ENCODE measurements at regions not wholly inside any gene's neighbourhood (a gene's known extent, or its start where the extent isn't known, plus 50 kb on each side); places are given as distances from the start of the nearest gene placed in this dataset.
"Not testable (repeated sequence)": the region's sequence is repeated elsewhere in the genome, so short reads cannot be mapped to it uniquely, and the experiment has no call there.

DNA sequence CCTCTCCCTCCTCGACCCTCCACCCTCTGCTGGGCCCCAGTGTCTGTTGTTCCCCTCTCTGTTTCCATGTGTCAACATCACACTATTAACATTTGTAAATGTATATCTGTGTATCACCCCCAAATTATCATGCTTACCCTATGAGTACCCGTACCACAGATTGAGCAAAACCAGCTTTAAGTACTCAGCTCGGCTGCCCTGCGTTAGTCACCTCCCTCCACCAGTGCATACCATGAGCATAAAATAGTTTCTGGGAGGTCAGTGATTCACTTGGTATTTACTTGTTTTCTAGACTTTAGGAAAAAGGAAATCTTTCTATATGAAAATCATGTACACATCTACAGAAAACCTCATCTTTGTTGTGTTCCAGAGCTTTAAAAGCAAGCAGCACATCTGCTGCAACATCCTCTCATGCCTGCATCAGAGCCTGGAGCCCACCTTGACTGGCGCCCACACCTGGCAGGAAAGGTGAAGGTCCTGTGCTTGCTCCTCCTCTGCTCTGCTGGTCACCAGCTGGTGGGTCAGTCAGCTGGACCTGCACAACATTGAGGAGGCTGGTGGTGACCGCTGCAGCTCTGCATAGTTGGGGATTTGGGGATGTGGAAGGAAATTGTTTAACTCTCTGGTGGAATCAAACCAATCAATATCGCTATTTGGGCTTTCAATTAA is 214.4 kb upstream of the KLF3 start:
- DNase-seq (ENCODE audit: low spot score) = no peak
- in situ Hi-C loops (cut with HindIII; ENCODE audit: low sequenced_read_pairs) = no loop called here

DNA sequence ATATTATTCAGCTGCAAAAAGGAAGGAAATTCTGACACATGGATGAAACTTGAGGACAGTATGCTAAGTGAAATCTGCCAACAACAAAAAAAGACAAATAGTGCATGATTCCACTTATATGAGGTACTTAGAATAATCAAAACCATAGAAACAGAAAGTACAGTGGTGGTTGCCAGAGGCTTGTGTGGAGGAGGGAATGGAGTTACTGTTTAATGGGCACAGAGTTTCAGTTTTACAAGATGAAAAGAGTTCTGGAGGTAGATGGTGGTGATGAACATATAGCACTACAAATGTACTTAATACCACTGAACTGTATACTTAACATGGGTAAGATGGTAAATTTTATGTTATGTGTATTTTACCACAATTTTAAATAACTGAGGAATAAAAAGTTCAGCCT is 212.0 kb upstream of the KLF3 start:
- in situ Hi-C loops (cut with HindIII; ENCODE audit: low sequenced_read_pairs) = no loop called here
- no peak for DNase-seq (ENCODE audit: low spot score)

DNA sequence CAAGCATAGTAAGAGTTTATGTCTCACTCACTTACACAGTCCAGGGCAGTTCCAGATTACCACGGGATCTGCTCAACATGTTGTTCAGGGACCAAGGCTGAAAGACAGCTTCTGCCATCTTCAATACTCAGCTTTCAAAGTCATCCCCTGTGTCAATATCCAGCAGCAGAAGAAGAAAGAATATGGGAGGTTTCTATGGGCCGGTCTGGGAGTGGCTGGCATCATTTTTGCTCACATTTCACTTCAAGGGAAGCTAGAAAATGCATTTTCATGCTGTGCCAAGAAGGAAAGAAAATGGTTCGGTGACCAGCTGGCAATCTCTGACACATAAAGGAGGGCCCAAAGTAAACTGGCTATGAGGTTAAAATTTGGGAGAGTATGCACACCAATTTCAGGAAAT is 211.5 kb upstream of the KLF3 start:
- DNase-seq (ENCODE audit: low spot score) = no peak
- in situ Hi-C loops (cut with HindIII; ENCODE audit: low sequenced_read_pairs) = no loop called here

DNA sequence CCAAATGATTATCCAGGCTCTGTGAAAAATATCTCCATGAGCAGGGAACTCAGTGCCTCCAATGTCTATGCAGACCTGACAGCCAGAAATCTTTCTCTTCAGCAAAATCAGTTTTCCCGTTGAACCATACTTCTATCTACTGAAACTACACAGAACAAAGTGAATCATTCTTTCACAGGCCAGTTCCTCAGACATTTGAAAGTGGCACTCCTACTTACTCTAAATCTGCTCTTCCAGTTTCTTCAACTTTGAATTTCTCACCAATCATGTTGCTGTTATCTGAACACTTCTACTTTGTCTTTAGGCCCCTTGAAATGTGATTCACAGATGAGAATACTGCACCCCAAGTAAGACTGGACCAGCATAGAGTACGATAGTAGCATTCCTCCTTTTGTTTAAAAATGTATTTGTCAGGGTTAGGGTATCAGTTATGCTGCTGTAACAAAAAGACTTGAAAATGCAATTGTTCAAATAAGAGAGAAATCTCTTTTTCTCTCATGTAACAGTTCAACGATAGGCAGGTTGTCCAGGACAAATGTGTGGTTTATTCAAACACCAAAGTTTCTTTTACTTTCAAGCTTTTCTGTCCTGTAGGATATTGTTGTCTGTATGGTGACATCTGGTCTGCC is 210.6 kb upstream of the KLF3 start:
- DNase-seq (ENCODE audit: low spot score) = no peak
- in situ Hi-C loops (cut with HindIII; ENCODE audit: low sequenced_read_pairs) = no loop called here

DNA sequence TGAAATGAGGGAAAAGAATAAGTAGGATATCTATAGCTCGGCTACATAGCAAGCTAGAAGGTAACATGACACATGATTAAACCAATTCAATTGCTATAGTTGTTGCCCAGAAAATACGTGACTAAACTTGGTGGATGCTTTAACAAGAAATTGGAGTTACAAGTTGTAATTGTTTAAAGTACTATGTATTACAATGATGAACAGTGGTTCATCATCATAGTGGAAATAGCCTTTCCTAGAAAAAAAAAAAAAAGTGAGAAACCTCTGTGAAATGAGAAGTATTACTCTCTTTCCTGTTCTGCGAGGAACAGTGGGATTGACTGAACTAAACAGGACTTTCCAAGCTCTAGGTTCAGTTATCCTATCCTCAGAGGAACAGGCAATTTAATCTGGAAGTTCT is 209.7 kb upstream of the KLF3 start:
- DNase-seq (ENCODE audit: low spot score) = no peak
- in situ Hi-C loops (cut with HindIII; ENCODE audit: low sequenced_read_pairs) = no loop called here

DNA sequence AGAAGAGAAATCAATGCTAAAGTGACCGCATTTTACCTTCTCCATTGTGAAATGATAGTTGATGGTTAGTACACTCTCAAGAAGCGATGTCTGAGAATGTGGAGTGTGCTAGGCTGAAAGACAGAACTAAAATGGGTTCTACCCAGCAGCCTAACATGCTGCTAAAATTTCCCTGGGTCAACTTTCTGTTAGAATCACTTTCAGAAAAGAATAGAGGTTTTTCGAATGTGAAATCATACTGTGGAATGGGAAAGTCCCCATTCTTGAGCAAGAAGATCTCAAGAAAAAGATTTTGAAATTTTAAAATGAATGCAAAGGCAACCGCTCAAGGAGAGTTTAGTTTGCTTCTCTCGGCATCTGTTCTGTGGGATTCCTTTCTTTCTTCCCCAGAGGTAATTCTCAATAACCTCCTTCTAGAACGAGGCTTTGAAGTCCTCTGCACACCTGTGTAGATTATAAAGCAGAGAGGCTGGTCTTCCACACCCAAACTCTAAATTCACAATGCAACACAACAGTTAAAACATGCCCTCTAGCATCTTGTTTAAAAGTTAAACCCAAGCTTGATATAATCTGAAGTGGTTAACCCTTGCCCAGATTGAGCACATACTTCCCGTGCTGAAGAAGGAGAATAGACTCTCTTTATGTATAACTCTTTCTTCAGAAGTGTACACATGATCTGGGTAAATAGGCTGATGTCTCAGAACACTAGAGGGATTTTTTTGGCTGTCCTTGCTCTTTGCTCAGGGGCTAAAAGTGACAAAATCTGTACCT is 208.7 kb upstream of the KLF3 start:
- in situ Hi-C loops (cut with HindIII; ENCODE audit: low sequenced_read_pairs) = no loop called here
- no peak for DNase-seq (ENCODE audit: low spot score)

DNA sequence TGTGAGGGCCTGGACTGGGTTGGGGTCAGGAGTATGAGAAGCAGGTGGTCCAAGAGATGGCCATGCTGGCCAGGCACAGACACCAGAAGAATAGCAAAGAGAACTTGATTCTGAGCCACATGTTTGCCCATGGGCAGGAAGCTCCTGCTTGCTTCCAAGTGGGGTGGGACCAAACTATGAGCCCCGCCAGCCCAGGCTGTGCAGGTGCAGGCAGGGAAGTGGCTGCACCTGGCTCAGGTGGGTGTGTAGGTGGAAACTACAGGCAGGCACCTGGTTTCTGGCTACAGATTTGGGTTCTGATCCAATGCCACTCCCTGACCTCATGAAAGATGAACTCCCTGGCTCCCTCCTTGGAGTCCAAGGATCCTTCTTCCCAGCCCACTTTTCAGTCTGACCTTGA is 207.9 kb upstream of the KLF3 start:
- in situ Hi-C loops (cut with HindIII; ENCODE audit: low sequenced_read_pairs) = no loop called here
- DNase-seq (ENCODE audit: low spot score) = no peak

DNA sequence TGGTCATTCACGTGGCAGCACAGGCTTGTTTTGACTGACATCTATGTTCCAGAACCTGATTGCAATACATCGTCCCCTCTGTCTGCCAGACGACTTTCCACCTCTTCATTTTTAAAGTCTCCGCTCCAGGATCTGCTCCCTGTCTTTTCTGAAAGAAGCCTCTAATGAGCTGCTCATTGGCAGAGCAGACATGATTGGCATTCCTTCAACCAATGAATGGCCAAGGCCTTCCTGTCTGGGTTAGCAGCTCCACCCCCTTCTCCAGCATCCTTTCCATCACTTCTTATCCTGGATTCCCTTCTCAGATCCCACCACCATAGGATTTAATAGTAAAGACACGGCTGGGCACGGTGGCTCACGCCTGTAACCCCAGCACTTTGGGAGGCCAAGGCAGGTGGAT is 202.7 kb upstream of the KLF3 start:
- in situ Hi-C loops (cut with HindIII; ENCODE audit: low sequenced_read_pairs) = no loop called here
- no peak for DNase-seq (ENCODE audit: low spot score)

DNA sequence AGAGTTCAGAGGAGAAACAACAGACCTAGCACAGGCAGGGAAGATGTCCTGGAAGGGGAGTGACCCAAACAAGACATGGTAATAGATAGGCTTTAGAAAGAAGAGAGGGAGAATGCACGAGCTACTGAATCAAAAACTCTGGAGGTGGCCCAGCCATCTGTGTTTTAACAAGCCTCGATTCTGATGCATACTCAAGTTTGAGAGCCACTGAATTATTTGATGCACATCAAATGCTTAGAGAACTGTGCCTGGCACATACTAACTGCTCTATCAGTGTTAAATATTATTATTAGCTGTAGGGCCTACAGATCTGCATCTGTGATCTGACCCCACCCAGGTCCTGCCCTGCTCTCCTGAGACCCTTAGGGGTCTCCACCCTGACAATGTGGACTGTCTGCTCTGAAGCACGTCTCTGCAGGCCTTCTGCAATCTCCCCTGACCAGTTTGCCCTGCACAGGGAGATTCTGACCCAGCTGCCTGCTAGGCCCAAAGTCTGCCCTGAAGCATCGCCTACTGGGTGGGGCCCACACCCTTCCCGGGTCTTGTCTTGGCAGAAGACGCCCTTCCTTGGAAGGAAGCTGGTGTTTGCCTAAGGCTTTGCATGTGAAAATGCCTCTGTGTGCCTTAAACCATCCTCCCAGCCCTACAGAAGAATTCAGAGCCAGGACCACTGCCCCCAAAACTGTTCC is 201.5 kb upstream of the KLF3 start:
- in situ Hi-C loops (cut with HindIII; ENCODE audit: low sequenced_read_pairs) = no loop called here
- no peak for DNase-seq (ENCODE audit: low spot score)

DNA sequence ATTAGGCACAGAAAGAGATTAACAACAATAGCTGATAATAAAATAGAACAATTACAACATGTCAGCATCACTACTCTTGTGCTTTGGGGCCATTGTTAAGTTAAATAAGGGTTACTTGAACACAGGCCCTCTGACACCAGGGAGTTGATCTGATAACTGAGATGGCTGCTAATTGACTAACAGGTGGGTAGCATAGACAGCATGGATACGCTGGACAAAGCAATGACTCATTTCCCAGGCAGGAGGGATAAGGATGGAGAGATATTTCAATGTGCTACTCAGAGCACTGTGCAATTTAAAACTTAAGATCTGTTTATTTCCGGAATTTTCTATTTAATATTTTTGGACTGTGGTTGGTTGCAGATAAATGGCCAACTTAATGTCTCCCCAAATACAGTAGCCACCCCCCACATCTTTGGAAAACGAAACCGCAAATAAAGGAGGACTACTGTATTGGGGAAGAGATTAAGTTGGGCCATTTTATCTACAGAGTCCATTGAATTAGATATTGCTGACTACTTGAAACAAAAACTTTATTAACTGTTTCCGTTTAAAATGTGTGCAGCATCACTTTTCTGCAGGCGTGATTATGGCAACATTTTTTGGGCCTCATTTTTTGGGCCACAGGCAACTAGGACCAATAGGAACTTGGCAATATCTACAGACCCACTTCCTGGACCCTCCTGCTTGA is 200.6 kb upstream of the KLF3 start:
- in situ Hi-C loops (cut with HindIII; ENCODE audit: low sequenced_read_pairs) = no loop called here
- DNase-seq (ENCODE audit: low spot score) = no peak

DNA sequence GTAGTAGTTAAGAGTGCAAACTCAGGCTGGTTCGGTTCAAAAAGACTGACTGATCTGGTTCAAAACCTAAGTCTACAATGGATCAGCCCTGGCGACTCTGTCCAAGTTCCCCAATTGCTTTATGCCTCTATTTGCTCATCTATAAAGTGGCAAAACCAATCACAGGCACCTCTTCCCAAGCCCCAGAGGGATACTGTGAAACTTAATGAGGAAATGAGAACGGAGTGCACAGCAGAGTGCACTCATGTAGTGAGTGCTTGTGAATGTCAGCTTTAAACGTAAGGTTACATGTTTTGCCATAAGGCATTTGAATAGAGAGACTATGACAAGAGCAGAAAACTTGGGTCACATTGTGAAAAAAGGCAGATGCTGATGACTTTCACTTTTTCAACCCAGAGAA is 199.7 kb upstream of the KLF3 start:
- DNase-seq (ENCODE audit: low spot score) = no peak
- in situ Hi-C loops (cut with HindIII; ENCODE audit: low sequenced_read_pairs) = no loop called here

DNA sequence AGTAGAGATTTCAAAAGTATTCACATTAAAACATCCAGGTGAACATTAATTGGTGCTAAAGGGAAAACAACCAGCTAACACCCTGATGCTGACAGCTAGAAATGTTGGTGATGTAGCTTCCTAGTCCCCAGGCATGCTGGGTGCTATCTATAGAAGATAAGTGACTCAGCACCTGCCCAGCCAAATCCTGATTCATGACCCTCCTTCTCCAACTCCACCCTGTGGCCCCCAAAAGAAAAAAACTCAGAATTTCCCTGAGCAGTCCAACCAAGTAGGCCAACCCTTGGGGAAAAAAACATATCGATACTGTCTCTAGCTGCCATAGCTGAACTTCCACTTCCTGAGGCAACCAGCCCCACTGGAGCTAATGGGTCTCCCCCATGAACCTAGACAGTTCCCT is 197.6 kb upstream of the KLF3 start:
- DNase-seq (ENCODE audit: low spot score) = no peak
- in situ Hi-C loops (cut with HindIII; ENCODE audit: low sequenced_read_pairs) = no loop called here

DNA sequence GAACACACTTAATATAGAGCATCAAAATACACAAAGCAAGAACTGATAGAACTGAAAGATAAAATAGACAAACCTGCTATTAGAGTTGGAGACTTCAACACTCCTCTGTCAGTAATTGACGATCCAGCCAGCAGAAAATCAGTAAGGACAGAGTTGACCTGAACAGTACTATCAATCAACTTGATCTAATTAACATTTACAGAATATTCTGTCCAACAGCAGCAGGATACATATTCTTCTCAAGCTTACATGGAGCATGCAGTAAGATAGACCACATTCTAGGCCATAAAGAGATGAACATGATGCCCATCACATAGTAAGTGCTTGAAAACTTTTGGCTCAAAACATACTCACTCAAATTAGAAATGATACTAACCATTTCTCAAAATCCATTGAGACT is 196.7 kb upstream of the KLF3 start:
- DNase-seq (ENCODE audit: low spot score) = no peak
- in situ Hi-C loops (cut with HindIII; ENCODE audit: low sequenced_read_pairs) = no loop called here

DNA sequence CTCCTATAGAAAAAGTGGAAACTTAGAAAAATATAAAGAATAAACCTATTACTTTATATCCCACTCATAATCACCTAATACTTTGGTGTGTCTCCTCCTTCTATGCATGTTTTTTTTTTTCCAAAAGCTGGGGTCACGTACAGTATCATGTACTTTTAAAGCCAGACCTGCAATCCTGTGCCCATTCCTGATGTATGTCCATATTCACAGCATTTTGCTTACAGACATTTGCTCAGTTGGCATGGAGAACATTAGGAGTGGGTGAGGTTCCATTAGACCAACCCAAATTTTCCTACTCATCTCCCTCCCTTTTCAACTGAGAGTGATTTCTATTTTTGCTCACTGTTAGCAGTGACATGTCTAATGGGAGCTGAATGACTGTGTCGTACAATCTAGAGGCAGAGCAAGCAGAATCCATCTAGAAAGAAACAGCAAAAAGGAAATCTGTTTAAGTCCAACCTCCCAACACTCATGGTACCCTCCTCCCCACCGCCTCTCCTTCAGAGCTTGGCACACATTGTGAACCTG is 195.6 kb upstream of the KLF3 start:
- DNase-seq (ENCODE audit: low spot score) = no peak
- in situ Hi-C loops (cut with HindIII; ENCODE audit: low sequenced_read_pairs) = no loop called here

DNA sequence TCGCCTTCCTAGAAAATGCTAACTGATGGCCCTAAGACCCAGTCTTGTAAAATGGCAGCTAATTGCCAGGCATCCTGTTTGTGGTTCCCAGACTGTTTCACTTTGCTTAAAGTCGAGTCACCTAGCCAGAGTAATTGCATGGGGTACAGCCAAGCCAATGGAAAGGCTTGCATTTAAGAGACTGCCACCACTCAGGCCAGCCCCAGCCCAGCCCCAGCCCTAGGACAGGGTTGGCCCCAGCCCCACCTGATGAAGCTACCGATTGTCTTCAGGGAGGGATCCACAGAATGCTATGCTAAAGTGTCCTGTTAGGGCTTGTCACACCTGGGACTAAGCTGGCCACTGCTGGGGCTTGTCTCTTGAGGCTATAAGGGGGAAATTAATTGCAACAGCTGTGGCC is 194.6 kb upstream of the KLF3 start:
- no peak for DNase-seq (ENCODE audit: low spot score)
- in situ Hi-C loops (cut with HindIII; ENCODE audit: low sequenced_read_pairs) = no loop called here

DNA sequence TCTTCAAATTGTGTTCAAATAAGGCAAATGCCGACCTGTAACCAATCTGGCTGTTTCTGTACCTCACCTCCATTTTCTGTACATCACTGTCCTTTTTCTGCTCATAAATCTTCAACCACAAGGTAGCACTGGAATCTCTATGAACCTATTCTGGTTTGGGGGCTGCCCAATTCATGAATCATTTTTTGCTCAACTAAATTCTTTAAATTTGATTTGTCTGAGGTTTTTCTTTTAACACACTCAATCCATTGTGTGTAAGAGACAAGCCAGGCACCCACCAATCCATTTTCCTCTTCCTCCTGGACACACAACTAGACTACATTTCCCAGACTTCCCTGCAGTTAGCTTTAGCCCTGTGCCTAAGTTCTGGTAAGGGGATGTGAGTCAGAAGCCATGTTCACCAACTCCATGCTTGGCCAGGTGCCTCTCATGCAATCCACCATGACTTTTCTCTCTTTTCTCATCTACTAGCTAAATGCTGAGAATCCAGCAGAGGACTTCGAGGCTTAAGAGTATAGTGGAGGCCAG is 193.2 kb upstream of the KLF3 start:
- DNase-seq (ENCODE audit: low spot score) = no peak
- in situ Hi-C loops (cut with HindIII; ENCODE audit: low sequenced_read_pairs) = no loop called here

DNA sequence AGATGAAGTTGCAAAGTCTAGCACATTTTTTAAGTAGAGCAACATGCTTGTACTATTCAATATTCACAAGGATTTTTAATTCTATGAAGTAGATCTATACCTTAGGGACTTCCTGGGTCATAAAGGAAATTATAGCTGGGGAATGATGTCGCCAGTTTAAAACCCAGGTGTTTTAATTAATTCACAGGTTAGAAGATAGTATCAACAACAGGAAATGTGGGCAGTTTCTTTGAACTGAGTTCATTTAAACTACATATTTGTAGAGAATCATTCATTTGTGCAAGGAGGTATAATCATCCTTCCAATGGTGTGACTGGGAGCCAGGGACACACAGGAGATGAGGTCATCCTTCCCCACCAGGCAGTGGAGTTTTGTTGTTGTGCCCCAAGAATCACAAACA is 181.3 kb upstream of the KLF3 start:
- in situ Hi-C loops (cut with HindIII; ENCODE audit: low sequenced_read_pairs) = no loop called here
- DNase-seq (ENCODE audit: low spot score) = no peak

DNA sequence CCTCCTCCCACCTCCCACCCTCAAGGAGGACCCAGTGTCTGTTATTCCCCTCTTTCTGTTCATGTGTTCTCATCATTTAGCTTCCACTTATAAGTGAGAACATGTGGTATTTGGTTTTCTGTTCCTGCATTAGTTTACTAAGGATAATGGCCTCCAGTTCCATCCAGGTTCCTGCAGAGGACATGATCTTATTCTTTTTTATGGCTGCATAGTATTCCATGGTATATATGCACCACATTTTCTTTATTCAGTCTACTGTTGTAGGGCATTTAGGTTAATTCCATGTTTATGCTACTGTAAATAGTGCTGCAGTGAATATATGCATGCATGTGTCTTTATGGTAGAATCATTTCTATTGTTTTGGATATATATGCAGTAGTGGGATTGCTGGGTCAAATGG is 180.4 kb upstream of the KLF3 start:
- DNase-seq (ENCODE audit: low spot score); in situ Hi-C loops (cut with HindIII; ENCODE audit: low sequenced_read_pairs): not testable (repeated sequence)
